HG02884 (cell line): ENCODE measurements at regions not wholly inside any gene's neighbourhood (a gene's known extent, or its start where the extent isn't known, plus 50 kb on each side); places are given as distances from the start of the nearest gene placed in this dataset.

ENCODE experiments used
- ATAC-seq: cut with Tn5 transposase; IDR thresholded peaks from one replicate; pipeline ENCODE4 v1.9.1; 2021; ENCODE audit warnings: mild to moderate bottlenecking, moderate library complexity; ENCODE audit not compliant: unreplicated experiment

DNA sequence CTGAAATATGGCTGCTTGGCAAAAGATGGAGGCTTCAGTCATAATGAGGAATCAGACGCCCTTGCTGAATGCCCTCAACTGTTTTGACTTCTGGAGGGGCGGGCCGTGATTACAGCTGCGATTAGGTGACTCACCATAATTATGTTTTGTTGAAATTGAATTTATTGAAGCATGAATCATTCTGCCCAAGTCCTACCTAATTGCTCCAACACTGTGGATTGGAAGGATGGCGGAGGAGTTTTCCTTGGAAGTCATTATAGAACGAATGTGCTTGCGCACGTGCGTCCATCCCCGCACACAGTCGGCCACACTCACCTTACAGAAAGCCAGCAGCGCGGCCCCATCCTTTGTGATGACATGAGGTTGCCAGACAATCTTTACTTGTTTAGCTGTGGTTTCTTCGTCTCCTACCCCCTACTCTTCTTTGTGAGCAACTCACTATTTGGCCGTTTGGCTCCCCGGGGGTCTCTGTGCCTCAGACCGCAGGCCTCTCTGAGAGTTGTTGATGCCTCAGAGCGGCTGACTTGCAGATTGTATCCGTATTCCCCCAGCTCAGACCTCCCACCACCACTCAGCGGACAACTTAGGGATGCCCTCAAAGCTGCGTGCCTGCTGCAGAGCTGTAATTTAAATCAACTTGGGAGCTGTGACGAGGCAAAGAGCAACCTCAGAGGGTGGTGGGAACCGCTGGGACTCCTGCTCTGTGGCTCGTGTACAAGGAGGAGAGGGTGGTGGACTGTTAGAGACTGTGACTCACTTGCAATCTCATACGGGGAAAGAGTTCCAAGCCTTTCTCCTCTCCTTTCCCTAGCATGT lies 513.4 kb downstream of the TNS1 start:
- ATAC-seq = no peak

DNA sequence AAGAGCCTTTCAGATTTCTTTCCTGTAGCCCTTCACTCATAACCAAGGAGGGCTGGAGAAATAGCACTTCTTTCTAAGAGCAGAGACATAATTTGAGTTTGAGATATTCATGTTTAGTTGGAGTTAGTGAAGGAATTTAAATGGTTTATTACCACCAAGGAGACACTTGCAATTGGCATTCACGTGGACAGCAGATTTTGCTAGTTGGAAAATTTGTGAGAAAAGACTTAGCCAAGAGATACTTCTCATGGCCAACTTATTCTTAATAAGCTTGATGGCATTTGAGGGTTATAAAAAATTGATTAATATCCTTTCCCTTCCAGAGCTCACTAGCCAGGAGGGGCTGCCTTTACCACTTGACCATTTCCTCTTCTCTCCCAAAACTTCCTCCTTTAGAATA lies 518.7 kb downstream of the TNS1 start:
- ATAC-seq = no peak

DNA sequence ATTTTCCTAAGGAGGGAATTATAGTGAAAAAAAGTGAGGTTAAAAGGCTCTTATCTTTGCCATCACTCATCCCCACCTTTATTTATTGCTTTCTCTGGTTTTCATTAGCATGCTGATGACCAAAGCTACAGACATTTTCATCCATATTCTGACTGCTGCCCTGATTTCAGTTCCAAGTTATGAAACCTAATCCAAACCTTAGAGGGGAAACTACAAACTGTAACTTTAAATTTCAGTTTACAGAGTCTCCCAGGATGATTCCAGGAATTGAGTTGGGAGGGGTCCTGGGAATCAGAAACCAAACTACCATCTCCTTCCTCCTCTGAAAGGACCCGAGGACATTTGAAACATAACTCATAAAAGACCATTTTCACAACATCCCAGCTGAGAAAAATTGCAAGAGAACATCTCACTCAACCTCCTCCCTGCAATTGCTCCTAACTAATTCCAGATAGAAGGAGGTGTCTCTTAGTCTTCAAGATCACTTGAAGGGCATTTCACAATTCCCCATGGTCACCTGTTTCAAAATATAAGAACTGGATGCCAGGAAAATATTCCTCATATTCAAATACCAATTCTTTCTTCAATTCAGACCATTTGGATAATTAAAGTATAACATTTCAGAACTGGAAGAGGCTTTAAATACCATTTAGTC lies 520.6 kb downstream of the TNS1 start:
- no peak for ATAC-seq

DNA sequence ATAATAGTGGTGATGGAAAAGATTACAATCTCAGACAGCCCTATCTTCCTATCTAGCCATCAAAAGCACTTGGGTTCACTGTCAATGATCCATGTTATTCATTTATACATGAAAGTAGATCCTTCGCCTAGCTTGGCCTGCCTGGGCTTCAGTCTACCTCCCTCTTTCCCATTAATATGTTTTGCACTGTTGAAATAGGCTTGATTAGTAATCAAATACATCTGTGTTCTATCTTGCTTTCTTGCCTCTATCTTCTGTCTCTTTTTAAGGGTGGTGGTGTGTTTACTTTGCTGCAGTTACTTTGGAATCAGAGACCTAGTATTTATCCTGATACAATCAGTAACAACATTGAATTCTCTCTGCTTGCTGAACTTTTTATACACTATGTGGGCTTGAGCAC lies 521.2 kb downstream of the TNS1 start:
- no peak for ATAC-seq

DNA sequence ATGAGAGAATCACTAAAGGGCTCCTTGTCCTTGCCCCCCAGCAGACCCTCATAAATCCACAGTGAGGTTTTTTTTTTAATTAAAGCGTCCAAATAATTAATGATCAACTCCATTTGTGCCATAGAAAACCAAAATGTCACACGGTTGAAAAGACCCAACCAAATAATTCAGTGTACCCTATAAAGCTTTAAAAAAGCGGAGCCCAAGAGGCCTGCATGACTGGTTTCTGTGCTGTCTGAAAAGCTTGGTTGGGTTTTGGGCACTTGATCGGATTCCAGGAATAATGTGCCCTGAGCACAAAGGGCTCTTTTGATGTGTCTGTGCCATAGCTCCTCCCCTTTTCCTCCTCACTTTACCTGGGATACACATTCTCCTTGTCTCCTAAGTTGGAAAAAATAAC lies 523.2 kb downstream of the TNS1 start:
- ATAC-seq = no peak

DNA sequence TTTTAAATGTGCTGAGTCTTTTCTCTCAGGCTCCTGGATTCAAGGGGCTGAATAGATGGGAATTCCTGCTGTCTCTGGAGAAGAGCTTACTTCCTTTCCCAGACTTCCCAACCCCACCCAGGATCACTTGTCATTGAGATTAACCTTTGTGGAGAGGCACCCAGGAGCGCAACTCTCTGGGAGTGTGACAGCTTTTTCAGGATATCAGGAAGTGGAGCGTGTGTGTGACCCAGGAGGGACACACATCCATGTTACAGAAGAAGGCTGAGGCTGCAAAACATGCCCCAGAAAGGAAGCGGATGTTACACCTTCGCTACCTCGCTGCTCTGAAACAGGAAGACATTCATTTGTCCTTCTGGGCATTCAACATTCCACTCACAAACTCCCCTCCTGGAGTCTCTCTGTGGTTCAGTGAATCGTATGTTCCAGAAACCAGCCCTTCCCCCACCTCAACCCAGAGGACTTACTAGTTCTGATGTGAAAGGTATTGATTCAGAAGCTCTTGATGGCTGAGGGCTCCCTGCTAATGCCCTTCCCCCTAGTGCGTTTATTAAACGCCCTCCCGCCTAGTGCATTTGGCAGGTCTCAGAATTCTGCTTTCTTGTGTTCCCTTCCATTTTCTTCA lies 523.9 kb downstream of the TNS1 start:
- no peak for ATAC-seq

DNA sequence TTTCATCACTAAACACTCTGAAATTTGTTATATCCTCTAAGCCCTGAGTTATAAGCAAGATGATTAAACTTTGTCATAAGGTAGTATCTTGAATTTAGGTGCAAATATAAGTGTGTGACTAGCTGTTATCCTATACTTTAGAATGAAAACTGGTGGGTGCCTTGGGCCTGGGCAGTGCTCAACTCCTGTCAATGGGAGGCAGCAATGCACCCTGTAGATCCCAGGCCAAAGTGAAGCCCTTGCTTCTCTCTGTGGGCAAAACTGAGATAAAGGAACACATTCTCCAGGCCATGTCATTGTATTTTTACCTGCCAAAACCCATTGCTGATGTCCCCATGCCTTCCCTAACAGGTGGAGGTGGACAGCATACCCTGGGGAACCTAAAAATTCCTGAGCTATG lies 525.2 kb downstream of the TNS1 start:
- ATAC-seq = no peak

DNA sequence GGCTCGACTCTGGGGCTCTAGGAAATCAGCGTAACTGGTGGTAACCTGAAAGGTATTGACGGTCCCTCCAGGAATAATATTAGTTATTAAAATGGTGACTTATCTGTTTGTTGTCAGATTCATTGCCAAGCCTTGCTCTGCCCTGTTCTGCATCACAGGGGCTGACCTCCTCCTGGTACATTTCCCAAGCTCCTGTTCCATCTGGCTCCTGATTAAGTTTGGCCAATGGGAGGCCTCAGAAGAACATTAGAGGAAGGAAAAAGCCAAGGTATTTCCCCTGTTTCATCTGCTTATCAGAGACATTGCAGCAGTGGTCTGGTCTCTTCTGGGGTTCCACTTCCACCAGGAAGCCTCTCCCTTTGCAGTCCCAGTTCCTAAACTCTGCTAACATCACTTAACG lies 527.0 kb downstream of the TNS1 start:
- no peak for ATAC-seq

DNA sequence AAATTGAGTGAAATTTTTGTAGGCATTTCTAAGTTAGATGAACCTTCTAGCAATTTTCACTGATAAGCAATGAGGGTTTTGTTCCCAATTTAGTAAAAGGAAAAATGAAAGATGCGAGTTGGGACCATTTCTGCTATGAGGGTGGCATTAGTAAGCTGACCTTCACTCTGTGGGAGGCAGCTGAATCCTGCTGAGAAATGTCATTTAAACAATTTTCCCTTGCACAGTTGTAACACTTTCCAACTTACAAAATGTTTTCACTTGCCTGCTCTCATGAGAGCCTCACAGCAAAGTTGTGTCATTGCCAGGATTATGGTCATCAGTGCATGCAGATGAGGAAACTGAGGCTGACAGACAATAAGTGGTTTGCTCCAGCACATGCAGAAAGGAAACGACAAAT lies 527.7 kb downstream of the TNS1 start:
- ATAC-seq = no peak

DNA sequence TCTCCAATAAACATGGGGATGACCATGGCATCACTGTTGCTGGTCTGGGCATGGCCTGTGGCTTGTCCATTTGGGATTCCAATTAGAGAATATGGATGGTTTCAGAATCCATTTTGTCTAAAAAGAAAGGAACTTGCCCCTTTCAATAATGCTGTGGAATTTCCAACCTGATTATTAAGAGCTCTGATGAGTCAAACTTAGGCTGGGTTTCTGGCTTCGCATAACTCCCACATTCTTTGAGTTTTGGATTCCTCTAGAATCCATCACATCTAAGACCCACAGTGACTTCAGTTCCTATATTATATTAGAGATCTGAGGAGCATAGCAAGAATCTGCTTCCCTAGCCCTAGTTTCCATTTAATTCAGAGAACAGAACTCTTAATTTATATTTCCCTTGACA lies 531.5 kb downstream of the TNS1 start:
- ATAC-seq = no peak

DNA sequence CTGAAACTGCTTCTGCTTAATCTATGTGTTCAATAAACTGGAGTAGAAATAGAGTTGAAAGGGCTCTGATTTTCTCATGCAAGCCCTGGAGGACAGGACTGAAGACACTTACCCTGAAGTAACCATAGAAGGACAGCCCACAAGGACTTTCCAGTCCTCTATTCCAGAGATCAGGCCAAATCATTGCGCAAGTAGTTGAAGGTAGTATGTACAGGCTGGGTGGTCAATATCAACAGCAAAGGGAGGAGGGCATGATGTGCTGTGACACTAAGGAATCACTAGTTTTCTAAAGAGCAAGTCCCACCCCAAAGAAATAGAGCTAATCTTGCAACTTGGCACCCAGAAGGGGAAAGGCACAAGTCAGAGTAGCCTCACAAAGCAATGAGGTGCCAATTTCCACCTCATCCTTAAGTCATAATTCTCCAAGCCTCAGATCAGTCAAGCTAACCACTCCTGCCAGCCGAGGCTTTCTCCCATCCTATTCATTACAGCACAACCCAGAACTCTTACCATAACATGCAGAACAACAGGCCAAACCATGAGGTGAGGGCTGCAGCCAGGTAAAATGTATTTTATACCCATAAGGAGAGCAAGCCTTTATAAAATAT lies 533.5 kb downstream of the TNS1 start:
- ATAC-seq = no peak

DNA sequence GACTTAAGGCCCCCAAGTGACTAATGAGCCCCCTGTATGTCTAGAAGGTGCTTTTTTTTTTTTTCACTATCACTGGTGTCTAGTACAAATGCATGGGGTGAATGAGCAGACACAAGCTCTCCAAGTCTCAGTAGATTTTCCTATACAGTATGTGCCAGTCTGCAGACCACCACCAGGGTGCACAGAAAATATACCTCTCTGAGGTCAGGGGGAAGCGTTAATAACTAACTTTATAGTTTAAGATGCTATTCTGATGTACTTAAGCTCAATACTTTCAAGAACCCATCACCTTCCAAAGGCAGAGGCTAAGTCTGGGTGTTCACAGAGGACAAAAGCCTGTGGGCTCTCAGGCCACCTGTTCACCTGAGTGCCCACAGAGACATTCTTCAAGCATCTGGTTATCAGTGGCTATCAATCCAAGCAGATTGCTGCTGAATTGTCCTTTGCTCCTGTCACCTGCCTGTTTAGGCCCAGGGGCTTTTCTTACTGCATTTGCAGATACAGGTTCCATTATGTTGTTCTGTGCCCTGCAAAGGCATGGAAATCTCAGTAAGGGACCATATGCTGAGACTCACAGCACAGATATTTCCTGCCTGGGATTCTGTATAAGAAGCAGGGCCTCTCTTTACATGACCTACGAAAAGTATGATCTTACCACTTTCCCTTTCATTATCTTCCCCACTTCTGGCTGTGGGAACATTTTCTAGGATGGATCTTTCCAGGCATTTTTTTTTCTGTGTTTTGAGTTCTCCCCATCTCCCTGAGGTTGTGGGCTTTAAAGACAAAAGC lies 534.6 kb downstream of the TNS1 start:
- ATAC-seq = no peak

DNA sequence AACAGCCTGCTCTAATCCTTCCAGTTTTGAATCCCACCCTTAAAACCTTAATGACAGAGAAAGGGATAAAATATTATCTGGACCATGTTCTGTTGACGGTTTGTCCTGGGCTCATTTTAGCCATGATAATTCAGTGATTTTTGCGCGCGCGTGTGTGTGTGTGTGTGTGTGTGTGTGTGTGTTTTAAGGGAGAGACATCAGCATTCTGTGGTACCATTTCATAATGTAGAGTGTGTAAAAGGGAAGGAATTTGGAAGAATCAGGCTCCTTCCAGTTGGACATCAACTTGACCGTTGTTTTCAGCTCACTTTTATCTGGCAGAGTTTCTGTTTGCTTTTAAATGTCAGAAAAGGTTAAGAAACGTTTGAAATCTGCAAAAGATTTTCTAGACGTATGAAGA lies 535.5 kb downstream of the TNS1 start:
- no peak for ATAC-seq

DNA sequence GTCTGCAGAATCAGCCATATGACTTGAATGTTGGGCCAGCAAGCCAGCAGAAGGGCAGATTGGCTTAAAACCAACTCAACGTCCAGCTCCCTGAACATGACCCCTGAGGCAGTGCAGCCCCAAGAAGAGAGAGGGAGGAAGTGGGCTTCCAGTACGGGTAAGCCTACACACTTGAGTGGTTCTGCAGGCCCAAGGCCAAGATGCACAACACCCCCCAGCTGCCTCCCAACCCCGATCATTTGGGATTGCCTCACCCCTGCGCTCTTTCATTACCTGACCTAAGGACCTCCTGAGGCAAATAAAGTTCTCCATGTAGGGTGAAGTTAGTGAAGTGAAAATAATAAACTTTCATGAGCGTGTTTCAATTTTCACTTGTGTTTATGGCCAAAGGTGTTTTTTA lies 536.0 kb downstream of the TNS1 start:
- no peak for ATAC-seq

DNA sequence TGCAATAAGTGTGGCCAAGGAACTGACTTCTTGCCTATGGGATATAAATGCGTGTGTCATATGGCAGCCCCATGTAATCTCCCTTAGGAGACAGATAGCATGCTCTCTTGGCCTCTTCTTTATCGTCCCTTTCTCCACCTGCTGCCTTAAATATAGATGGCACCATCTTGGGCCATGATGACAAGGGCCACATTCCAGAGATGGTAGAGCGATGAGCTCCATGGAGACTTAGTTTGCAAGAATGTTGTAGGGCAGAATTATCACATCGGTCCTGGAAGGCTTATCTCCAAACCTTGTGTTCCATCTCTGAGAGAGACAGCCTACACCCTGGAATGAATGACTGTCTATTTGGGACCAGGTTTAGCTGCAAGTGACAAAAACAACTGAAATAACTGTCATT lies 536.7 kb downstream of the TNS1 start:
- ATAC-seq = no peak

DNA sequence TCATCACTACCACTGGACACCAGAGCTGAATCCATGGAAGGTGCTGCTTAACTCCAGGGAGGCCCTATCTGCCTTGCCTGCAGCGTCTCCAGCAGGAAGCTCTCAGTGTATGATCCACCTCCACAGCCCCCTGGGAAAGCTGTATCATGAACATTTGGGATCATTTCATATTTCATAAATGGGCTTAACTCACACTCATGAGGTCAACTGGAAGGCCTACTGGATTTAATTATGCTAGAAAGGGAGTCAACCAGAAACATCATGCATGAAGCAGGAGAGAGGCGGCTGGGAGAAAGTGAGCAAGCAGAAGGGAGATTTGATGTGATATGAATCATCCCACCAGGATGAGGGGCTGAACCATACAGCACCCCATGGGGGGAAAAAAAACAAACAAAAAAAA lies 537.7 kb downstream of the TNS1 start:
- ATAC-seq = no peak

DNA sequence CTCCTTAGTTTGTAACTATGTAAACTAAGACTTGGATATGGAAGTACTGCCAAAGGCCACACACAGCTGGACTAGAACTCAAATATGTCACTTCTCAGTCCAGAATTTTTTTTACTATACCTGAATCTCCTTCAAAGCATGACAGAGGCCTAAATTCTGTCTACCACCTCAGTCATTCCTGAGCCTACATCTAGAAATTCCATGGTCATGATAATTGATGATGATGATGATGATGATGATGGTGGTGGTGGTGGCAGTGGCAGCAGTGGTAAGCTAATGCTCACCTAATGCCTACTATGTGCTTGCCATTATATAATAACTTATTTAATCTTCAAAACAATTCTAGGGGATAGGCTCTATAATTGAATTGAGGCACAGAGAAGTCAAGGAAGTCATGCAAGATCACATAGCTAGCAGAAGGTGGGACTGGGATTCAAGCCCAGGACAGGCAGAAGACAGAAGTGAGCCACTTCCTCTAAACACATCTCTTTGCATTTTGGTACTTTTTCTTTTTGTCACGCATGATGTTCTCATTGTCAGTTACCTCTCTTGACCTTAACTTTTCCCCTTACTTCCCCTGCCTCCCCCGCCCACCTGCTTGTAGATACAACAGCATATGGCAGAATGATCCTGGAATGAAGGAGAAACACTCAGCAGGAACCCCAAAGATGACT lies 539.3 kb downstream of the TNS1 start:
- ATAC-seq = no peak

DNA sequence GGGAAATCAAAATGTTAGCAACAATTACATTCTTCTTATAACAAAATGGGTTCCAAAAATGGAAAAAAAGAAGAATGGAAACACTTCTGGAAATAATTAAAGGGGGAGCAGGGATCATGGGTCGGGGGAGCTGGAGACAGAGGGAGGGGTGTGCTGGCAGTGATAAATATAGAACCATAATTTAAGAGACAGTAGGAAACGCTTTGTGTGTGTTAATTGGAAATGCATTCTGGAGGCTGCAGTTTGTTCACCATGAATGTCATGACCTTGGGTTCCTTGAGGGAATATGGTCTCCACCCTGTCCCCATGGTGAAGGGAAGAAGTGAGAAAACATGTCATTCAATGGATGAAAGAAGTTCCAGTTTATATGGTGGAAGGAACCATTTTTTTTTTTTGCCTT lies 540.7 kb downstream of the TNS1 start:
- ATAC-seq = no peak

DNA sequence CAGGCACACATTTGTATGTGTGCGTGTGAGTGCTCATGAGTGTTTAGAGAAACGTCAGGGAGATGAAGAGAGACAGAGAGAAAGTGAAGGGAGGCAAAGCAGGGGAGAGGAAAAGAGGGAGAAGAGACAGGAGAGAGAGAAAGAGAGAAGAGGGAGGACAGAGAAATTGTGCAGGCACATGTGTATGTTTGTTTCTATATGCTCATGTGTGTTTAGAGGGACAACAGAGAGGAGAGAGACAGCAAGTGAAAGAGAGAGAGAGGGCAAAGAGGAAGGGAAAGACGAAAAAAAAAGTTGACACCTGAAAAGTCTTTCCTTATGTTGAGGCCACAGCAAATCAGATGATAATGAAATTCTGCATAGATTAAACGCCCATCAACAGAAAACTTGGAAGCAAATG lies 541.1 kb downstream of the TNS1 start:
- ATAC-seq = no peak

DNA sequence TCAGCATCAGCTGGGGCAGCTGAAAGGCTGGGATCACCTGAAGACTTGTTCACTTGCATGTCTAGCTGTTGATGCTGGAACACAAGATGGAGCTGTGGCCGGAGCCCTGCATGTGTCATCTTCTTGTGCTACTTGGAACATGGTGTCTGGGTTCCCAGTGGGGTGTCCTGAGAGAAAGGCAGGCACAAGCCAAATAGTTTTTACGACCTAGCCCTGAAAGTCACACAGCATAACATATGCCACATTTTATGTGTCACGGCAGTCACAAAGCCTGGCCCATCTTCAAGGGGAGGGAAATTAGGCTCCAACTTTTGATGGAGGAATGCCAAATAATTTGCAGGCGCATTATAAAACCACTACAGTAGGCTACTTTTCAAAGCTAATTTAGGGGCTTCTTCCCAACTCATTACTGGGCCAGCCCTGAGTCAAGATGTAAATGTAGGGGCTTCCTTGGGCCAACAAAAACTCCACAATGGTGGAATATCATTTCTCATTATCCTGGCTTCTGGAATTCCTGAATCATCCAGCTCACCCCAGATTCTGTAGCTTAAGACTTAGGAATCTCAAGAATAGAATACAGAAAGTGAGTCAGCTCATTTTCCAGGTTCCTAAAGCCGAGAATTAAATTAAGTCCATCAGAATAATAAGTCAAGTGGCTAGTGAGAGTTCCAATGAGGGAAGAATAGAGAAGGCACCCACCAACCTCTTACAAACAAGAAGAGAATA lies 543.0 kb downstream of the TNS1 start:
- no peak for ATAC-seq
